ENCODE measurements at regions not wholly inside any gene's neighbourhood (a gene's known extent, or its start where the extent isn't known, plus 50 kb on each side); places are given as distances from the start of the nearest gene placed in this dataset.

- no peak for DNase-seq (ENCODE audit: low read depth)
- H3K4me3 ChIP-seq (ENCODE audit: low read depth, low read length), result no peak overlapping the region
- TF ChIP-seq CTCF (conservative IDR thresholded peaks at IDR 0.05; ENCODE audit: low read depth, low read length), result no peak
Observed at GRCh38 chr4:151614561-151614960, 146.2 kb downstream of the GATB start.

GRCh38 chr4:151618858-151619257 lies 141.9 kb downstream of the GATB start:
- H3K4me3 ChIP-seq (ENCODE audit: low read depth, low read length), result no peak overlapping the region
- TF ChIP-seq CTCF (conservative IDR thresholded peaks at IDR 0.05; ENCODE audit: low read depth, low read length), result no peak
- no peak for DNase-seq (ENCODE audit: low read depth)

- no peak for TF ChIP-seq CTCF (conservative IDR thresholded peaks at IDR 0.05; ENCODE audit: low read depth, low read length)
- no peak overlapping the region for H3K4me3 ChIP-seq (ENCODE audit: low read depth, low read length)
- DNase-seq (ENCODE audit: low read depth), result no peak
Observed at GRCh38 chr4:151620066-151620465, 140.7 kb downstream of the GATB start.
